HUES6 (cell line): ENCODE measurements at regions not wholly inside any gene's neighbourhood (a gene's known extent, or its start where the extent isn't known, plus 50 kb on each side); places are given as distances from the start of the nearest gene placed in this dataset.

Source experiments
- H3K27ac ChIP-seq: 2 replicates; pipeline ENCODE4 v1.7.0; 2013; ENCODE audit warnings: low read depth, mild to moderate bottlenecking, low read length, inconsistent platforms
- H3K27me3 ChIP-seq: 2 replicates; pipeline ENCODE4 v1.6.1; 2013; ENCODE audit warnings: low read length; ENCODE audit not compliant: control insufficient read depth, insufficient read depth
- H3K36me3 ChIP-seq: 2 replicates; pipeline ENCODE4 v1.6.1; 2013; ENCODE audit warnings: low read length; ENCODE audit not compliant: control insufficient read depth, insufficient read depth
- H3K4me1 ChIP-seq: 2 replicates; pipeline ENCODE4 v1.6.1; 2013; ENCODE audit warnings: low read length; ENCODE audit not compliant: control insufficient read depth, insufficient read depth
- H3K4me3 ChIP-seq: 2 replicates; pipeline ENCODE4 v1.5.1; 2013; ENCODE audit warnings: low read depth, low read length
- H3K9ac ChIP-seq: one replicate; pipeline ENCODE4 v1.6.1; 2013; ENCODE audit warnings: mild to moderate bottlenecking, low read length
- H3K9me3 ChIP-seq: 2 replicates; pipeline ENCODE4 v1.6.1; 2013; ENCODE audit warnings: low read depth, low read length; ENCODE audit not compliant: control insufficient read depth, insufficient read depth

DNA sequence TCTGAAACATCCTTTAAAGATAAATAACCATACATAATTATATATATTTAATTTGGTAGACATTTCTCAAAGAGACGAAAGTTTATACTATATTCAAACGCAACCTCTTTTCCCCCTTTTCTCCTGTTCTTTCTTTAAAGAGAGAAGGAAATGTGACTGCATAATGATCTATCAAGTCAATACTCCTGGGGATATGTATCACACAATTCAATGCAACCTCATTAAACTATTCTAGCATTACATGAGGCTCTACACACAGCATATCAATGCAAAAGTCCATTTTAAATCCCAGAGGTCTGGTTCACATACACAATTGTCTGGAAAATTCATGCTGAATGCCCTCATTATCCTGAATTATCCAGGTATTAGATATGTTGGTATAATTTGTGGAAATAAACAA is 330.7 kb downstream of the LMX1A start:
- H3K4me3 ChIP-seq: no peak overlapping the region
- peaks cover 23% of the 10 kb centered on the region for H3K9me3 ChIP-seq
- no peaks in the 10 kb centered on the region for H3K4me1 ChIP-seq
- no peaks in the 10 kb centered on the region for H3K36me3 ChIP-seq
- H3K27me3 ChIP-seq: no peaks in the 10 kb centered on the region
- H3K9ac ChIP-seq: no peak overlapping the region
- no peak overlapping the region for H3K27ac ChIP-seq

DNA sequence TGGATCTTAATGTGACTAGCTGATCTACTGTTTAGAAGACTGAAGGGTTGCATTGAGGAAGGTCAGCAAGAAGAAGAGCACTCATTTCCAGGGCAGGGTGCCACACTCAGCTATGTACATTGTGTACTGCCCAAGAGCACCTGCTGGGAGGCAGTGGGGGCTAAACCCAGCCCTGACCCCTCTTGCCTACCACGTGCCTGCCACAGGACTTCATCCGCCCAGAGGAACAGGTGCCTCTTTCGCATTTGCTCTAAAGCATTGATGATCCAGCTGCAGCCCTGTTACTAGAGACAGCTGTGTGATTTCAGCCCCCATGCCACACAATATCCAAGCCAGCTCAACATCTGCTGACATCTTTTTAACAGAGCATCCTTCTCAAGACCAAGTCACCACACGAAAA is 341.8 kb downstream of the LMX1A start:
- Histone ChIP-seq H3K4me1 (no peaks in the 10 kb centered on the region), H3K27me3 (no peaks in the 10 kb centered on the region), H3K36me3 (no peaks in the 10 kb centered on the region), H3K27ac (no peak overlapping the region), H3K4me3 (no peak overlapping the region), H3K9me3 (no peaks in the 10 kb centered on the region), H3K9ac (no peak overlapping the region)

- Histone ChIP-seq H3K4me1 (no peaks in the 10 kb centered on the region), H3K27me3 (peaks cover 4% of the 10 kb centered on the region; the same call in 1 of the 2 replicates), H3K36me3 (no peaks in the 10 kb centered on the region), H3K9me3 (no peaks in the 10 kb centered on the region), H3K27ac (no peak overlapping the region), H3K4me3 (no peak overlapping the region), H3K9ac (no peak overlapping the region)
Measured at GRCh38 chr1:165011991-165012531, 344.5 kb downstream of the LMX1A start.

DNA sequence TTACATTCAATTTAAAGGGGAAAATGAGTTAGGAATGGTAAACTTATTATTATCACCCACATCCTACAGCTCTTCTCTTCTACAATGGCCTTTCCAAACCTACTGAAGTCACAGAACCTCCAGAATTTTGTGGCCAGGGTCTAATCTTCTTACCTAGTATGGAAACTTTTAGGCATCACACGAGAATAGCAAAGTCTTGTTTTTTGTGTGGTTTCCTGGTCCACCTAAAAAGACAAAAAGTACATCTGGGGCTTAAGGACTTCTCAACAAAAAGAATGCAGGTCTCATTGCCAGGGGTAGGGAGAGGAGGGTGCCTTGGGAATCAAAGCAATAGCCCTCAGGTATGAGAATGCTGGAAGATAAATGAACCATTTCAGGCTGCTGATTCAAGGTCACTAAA is 345.3 kb downstream of the LMX1A start:
- no peak overlapping the region for H3K4me3 ChIP-seq
- H3K9ac ChIP-seq: no peak overlapping the region
- H3K9me3 ChIP-seq: no peaks in the 10 kb centered on the region
- H3K27me3 ChIP-seq: peaks cover 4% of the 10 kb centered on the region; the same call in 1 of the 2 replicates
- H3K4me1 ChIP-seq: no peaks in the 10 kb centered on the region
- no peak overlapping the region for H3K27ac ChIP-seq
- no peaks in the 10 kb centered on the region for H3K36me3 ChIP-seq

- Histone ChIP-seq H3K27me3 (peaks cover 4% of the 10 kb centered on the region; the same call in 1 of the 2 replicates), H3K9ac (no peak overlapping the region), H3K4me1 (no peaks in the 10 kb centered on the region), H3K27ac (no peak overlapping the region), H3K36me3 (no peaks in the 10 kb centered on the region), H3K4me3 (no peak overlapping the region), H3K9me3 (no peaks in the 10 kb centered on the region)
Measured at GRCh38 chr1:165010418-165011070, 346.0 kb downstream of the LMX1A start.

DNA sequence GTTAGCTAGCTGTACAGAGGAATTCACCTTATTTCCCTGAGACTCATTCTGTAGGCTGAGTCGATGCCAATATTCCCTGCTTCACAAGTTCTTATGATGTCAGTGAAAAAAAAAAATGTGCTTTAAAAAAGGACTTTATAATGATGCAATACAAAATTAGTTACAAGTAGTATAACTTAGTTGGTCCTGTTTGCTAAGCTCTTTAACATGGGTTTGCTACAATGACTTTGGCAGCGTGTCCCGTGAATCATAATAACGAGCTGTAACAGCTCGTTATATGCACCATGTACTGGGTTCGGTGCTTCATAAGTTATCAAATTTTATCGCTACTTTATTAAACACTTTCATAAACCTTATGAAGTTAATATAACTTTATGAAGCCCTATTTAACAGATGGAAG is 349.7 kb downstream of the LMX1A start:
- Histone ChIP-seq H3K36me3 (no peaks in the 10 kb centered on the region), H3K27ac (no peak overlapping the region), H3K4me3 (no peak overlapping the region), H3K27me3 (peaks cover 4% of the 10 kb centered on the region; the same call in 1 of the 2 replicates), H3K4me1 (no peaks in the 10 kb centered on the region), H3K9me3 (no peaks in the 10 kb centered on the region), H3K9ac (no peak overlapping the region)

GRCh38 chr1:164999146-164999545 is 357.4 kb downstream of the LMX1A start:
- Histone ChIP-seq H3K4me1 (no peaks in the 10 kb centered on the region), H3K9me3 (no peaks in the 10 kb centered on the region), H3K9ac (no peak overlapping the region), H3K27ac (no peak overlapping the region), H3K27me3 (peaks cover 11% of the 10 kb centered on the region; the same call in 1 of the 2 replicates), H3K36me3 (no peaks in the 10 kb centered on the region), H3K4me3 (no peak overlapping the region)

DNA sequence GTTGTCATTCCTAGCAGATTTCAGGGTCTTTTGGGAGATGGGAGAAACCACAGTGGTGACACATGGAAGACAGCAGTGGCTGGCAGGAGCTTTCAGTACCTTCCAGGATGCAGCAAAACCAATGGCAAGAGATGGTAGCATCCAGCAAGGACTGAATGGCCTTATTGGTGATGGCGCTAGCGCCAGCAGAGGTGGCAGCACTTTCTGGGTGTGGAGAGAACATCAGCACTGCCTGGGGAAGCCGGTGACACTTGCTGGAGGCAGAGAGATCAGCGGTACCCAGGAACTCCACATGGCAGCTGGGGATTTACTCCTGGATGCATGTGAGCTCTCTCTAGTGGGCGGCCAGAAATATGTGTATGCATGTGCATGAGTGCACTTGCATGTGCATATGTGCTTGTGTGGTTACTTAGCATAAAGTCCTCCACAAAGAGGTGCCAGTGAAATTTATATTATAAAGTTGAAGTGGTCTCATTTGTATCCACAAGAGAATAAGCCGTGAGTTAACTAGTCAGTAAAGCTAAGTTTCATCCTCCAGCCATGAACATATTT is 364.7 kb downstream of the LMX1A start:
- no peaks in the 10 kb centered on the region for H3K9me3 ChIP-seq
- no peaks in the 10 kb centered on the region for H3K36me3 ChIP-seq
- H3K27ac ChIP-seq: no peak overlapping the region

DNA sequence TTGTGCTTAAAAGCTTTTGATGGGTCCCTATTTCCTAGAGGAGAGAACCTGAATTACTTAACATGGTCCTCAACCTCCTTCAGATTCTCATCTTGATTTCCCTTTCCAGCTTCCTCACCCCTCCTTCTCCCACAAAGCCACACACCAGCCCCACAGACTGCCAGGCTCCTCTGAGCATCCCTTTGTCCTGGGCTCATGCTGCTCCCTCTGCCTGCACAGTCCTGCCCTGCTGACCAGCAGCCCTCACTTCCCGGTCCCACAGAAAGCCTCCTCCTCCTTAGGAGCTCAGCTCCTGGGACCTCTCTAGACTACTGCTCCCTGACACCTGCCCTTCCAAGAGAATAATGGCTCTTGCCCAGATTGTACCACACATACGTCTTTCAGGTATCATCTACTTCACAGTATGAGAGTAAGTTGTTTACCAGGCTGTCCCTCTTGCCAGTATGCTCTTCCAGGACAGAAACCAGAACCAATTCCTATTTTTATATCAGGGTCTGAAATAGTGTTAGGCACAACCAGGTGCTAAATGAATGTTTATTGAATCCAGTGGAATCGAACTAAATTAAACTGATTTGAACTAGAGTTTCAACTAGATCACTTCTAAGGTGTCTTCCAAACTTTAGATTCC is 373.4 kb downstream of the LMX1A start:
- H3K9me3 ChIP-seq: no peaks in the 10 kb centered on the region
- peaks cover 57% of the 10 kb centered on the region for H3K27me3 ChIP-seq
- H3K4me1 ChIP-seq: peaks cover 8% of the 10 kb centered on the region; the same call in 1 of the 2 replicates
- no peak overlapping the region for H3K4me3 ChIP-seq
- no peak overlapping the region for H3K27ac ChIP-seq
- H3K36me3 ChIP-seq: no peaks in the 10 kb centered on the region
- H3K9ac ChIP-seq: no peak overlapping the region

More for the DNA sequence above, 364.7 kb downstream of the LMX1A start:
- Histone ChIP-seq H3K9ac (no peak overlapping the region), H3K4me3 (no peak overlapping the region), H3K4me1 (no peaks in the 10 kb centered on the region), H3K27me3 (no peaks in the 10 kb centered on the region)

DNA sequence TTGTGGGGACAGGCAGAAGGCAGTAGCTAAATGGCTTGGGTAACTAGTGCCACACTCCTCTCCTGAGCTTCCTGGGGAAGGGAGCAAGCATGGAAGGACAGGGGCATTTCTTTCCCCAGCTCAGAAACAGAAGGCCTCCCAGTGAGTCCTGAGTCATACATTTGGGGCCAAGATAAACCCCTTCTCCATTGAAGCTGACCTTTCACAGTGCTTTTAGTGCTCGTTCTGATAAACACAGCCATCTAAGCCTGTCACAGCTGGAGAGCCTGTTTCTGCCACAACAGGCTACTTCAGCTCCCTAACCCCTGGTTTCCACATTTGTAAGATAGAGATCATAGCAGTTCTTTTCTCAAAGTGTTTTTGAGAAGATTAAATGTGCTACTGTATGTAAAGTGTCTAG is 374.0 kb downstream of the LMX1A start:
- Histone ChIP-seq H3K27ac (no peak overlapping the region), H3K9ac (no peak overlapping the region), H3K9me3 (no peaks in the 10 kb centered on the region), H3K36me3 (no peaks in the 10 kb centered on the region), H3K27me3 (peaks cover 57% of the 10 kb centered on the region), H3K4me1 (peaks cover 8% of the 10 kb centered on the region; the same call in 1 of the 2 replicates), H3K4me3 (no peak overlapping the region)

- Histone ChIP-seq H3K36me3 (no peaks in the 10 kb centered on the region), H3K27ac (no peak overlapping the region), H3K4me1 (peaks cover 5% of the 10 kb centered on the region; the same call in 1 of the 2 replicates), H3K9ac (no peak overlapping the region), H3K9me3 (no peaks in the 10 kb centered on the region), H3K27me3 (peaks cover 29% of the 10 kb centered on the region), H3K4me3 (no peak overlapping the region)
Measured at GRCh38 chr1:164977561-164977960, 379.0 kb downstream of the LMX1A start.
